ENCODE measurements at regions not wholly inside any gene's neighbourhood (a gene's known extent, or its start where the extent isn't known, plus 50 kb on each side); places are given as distances from the start of the nearest gene placed in this dataset.

DNA sequence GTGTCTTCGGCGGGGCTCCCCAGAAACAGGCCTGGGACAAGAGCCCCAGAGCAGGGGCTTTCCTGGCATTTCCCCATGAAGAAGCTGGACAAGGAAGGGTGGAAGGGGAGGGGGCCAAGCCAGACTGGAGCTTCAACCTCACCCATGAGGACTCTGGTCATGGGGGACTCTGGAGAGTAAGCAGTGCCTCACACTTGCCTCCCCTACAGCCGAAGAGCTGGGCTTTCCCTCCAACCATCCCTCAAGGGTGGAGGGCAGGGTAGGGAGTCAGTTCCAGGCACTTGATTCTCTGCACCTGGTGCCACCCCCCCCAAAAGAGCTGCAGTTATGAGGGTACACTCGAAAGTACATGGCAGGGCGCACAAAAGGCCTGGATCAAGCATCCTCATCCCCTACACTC, 246.6 kb downstream of the TFCP2L1 start:
- DNase-seq, result no peak

DNA sequence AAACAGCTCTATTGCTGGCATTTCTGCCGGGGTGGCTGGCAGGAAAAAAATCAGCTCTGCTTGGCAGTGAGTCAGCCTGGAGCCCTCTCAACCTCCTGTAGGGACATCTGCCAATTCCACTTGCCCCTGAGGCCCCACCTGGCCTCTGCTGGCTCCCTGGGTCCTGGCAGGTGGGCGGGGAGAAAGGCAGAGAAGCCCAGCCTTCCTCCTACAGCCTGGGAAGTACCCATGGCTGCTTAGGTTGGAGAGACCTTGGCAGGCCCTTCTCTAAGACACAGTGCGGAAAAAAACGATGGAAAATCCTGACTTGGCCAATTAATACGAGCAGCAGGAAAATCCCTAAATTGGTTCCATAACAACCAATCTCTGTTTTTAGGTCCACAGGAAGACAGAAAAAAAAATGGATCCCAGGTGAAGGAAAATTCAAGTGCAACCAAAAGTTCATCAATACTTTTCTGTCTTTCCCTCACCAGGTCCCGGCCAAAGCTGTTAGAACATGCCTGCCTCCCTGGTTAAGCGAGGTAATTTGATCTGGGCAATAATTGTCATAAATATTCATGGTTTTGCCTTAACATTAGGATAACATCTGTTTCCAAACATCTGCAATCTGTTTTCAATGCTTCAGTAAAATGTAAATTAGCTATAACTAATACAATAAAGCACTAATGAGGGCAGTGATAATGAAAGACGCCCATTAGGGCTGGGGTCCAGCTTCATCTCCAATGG, 245.9 kb downstream of the TFCP2L1 start:
- peak; percentile 89 for DNase-seq

GRCh38 chr2:121039679-121040078, 245.3 kb downstream of the TFCP2L1 start:
- DNase-seq, result peak; percentile 84

GRCh38 chr2:121041516-121041915, 243.5 kb downstream of the TFCP2L1 start:
- no peak for DNase-seq

DNA sequence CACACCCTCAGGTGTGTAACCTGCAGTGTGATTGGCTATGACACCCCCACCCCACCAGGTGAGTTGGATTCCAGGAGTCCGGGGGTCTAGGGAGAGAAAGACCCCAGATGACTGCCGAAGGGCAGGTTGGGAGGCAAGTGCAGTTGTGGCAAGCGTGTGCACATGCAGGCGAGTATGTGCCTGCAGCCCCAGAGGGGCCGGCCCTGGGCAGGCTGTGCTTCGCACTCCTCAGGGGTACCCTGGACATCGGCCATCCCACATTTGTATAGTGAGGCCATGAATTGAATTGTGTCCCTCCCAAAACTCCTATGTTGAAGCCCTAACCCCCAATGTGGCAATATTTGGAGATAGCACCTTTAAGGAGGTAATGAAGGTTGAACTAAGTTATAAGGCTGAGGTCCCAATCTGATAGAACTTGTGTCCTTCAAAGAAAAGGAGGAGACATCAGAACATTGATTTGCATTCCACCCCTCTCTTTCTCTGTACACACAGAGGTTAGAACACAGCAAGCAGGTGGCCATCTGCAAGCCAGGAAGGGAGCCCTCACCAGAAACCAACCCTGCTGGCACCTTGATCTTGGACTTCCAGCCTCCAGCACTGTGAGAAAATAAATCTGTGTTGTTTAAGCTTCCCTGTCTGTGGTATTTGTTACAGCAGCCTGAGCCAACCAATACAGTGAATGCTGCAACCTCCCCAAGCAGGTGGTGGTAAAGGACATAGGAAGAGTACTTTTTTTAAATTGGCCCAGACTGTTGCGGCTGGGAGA, 241.8 kb downstream of the TFCP2L1 start:
- no peak for DNase-seq

DNA sequence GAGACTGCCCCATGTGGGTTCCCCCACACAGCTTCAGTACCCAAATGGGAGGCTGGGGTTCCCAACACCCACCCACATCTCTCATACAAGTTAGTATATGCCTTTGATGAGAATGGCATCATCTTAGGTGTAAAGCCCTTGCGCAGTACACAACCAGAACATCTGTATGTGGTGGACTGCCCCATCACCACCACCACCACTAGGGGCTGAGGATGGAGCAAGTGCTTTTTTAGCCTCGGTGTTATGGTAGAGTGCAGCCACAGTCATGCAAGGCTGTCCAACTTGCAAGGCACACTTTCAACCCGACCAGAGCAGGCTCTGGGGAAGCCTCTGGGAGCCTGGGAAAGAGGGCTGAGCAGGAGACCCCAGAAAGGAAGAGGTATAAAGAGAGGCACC, 241.2 kb downstream of the TFCP2L1 start:
- no peak for DNase-seq

GRCh38 chr2:121044412-121044811, 240.6 kb downstream of the TFCP2L1 start:
- no peak for DNase-seq

DNA sequence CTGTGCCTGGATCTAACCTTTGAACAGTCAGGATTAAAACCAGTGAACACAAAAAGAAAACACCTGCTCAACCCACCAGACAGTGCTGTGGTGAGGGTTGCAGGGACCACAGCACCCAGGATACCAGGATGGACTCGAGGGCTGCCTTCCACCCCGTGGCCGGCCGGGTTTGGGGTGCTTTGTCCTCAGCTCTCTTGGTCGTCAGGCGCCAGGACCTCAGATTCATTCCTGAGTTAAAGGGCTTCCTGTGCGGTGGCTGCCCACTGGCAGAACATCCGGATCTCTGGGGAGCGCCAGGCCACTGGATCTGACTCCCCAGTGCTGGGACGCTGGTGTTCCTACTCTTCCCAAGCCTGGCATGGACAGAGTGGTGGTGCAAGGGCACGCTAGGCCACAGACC, 239.8 kb downstream of the TFCP2L1 start:
- no peak for DNase-seq

DNA sequence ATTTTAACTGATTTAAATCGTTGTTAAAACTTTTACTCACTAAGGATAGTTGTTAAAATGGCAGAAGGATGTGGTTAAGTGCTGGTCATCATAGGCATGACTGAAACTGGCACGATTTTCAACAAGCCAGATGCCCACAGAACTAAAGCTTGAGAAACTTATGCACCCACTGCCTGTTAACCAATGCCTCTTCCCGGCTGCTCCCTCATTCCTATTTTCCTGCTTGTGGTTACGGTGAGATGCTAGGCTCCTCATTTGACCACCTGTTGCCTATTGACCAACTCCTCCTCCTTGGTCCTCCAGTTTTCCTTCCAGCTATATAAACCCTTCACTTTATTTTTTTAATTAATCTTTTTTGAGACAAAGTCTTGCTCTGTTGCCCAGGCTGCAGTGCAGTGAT, 238.7 kb downstream of the TFCP2L1 start:
- no peak for DNase-seq

- no peak for DNase-seq
Observed at GRCh38 chr2:121047383-121047782, 237.6 kb downstream of the TFCP2L1 start.

DNA sequence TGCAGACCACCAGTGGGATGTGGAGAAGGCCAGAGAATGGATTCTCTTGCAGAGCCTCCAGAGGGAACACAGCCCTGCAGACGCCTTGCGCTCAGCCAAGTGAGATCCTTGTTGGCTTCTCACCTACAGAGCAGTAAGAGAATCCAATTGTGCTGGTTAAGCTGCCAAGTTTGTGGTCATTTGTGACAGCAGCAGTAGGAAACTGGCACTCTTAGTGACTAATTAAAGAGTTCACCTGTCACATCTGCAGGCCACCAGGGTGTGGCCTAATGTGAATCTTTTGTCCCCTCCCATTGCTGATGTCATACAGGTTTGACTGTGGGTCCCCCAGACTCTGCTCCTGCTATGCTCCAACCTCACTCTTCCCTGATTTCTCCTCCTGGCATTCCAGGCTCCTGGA, 235.9 kb downstream of the TFCP2L1 start:
- DNase-seq, result no peak

- DNase-seq, result no peak
Observed at GRCh38 chr2:121049950-121050585, 234.9 kb downstream of the TFCP2L1 start.

DNA sequence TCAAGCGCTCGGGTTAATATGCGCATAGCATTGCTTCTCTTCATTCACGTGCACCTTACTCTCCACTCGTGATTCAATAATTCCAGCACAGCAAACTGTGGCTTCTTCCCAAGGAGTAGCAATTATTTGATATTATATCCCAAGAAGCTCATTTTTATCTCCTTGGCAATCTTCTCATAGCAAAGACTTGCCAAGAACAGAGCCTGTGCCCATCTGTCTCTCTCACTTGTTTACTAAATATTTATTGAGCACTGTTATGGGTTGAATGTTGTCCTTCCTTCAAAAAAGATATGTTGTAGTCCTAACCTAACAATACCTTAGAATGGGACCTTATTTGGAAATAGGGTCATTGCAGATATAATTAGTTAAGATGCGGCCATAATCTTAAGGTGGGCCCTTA, 233.7 kb downstream of the TFCP2L1 start:
- no peak for DNase-seq

- no peak for DNase-seq
Observed at GRCh38 chr2:121052023-121052422, 233.0 kb downstream of the TFCP2L1 start.

DNA sequence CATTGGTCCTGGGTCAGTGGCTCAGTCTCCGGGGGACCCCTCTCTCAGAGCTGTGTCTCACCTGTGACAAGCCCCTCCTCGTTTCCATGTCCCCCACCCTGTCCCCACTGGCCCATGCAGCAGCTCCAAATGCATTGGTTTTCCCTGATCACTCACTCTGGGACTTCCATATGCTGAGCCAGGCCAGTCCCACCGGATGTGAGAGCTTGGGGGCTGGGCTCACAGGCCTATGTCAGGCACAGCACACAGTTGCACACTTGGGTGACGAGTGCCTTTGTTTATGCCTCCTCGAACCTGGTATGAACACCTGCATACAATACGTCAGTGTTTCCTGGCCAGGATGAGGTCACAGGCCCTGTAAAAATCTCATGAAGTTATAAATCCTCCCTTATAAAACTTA, 232.5 kb downstream of the TFCP2L1 start:
- DNase-seq, result no peak

DNA sequence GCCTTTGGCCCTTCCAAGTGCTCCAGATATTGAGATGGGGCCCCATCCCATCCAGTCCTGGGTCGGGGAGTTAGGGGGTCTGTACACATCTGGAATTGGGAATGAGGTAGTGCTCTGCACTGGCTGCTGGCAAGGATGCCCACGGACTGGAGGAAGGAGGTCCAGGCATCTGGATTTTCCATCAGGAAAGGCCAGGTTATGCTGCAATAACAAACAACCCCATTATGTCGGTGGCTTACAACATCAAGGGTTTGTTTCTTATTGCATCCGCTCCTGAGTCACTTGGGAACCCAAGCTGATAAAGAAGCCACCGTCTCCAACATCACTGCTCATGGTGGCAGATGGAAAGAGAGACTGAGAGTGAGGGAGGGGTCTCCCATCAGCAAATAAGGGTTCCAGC, 229.9 kb downstream of the TFCP2L1 start:
- DNase-seq, result no peak

DNA sequence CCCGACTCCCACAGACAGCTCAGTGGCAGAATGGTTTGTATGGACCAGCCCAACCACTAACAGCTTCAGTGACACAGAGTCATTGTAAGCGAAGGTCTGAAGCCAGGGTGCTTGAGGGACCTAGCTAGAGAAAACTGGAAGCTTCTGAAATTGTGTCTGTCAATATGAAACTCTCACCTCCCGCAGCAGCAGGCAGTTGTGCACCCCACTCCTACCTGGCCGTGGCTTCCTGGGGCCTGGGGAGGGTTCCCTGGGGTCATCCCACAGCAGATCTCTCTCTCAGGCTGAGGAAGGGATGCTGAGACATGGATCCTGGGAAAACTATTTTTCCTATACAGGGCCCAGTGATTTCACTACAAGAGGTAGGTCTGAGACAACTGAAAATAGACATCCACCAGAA, 229.5 kb downstream of the TFCP2L1 start:
- DNase-seq, result no peak

DNA sequence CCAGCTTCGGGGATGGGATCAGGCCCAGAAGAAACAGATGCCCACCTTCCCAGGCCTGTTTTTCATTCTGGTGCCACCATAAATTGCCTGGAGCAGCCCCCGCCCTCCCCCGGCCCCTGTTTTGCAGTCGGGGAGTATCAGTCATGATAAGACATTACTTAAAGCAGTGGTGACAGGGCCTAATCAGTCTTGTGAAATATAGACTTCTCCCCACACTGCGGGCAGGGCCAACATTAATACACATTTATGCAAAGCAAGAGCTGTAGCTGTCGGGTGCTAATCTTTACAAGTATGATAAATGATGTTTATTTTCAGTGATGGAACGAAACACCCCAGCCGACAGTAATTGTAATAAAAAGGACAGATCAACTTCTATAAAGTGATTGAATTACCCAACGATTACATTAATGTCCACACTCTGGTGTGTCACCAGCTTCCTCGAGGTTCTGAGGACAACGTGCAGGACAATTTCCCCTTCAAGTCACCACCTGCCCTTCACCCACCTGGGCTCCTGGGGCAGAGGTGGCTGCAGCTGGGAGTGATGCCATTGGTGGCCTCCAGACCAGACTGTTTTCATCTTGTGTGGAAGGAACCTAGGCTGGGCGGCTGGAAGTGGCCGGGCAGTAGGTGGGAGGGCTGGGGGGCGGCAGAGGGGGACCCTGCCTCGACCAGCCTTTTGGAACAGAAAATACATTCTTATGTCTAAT, 226.0 kb downstream of the TFCP2L1 start:
- DNase-seq, result no peak

- no peak for DNase-seq
Observed at GRCh38 chr2:121059651-121060649, 225.1 kb downstream of the TFCP2L1 start.

DNA sequence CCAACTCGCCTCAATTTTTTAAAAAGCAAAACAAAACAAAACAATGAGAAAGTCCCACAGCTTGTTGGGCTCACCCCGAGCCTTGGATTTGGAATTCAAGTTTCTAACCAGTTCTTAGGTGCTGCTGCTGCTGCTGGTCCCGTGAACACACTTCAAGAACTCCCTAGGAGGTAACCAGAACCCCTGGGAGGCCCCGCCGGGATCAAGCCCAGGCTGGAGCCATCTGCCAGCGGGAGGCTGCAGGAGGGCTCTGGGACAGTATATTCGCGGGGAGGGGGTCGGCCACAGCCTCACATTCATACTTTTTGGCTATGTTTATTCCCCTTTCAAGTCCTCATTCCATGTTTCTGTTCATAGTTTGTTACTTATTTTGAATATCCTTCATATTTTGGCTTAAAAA, 223.4 kb downstream of the TFCP2L1 start:
- DNase-seq, result no peak

DNA sequence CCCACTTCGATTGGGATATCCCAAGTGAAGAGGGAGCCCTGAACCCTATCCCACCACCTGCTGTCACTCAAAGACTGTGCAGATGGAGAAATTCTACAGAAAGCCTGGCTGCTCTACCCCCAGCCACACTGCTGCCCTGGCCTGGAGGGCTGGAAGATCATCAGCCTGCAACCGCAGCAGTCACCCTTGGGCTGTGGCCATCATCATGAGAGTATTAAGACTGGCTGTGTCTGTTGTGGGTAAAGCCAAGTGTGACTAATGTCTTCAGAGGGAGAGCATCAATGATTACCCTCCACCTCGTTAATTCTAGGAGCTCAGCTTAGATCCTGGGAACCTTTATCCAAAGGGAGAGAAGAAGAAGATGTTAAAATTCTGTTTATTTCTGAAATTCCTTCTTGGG, 221.5 kb downstream of the TFCP2L1 start:
- no peak for DNase-seq

- peak; percentile 64 for DNase-seq
Observed at GRCh38 chr2:121064186-121064585, 220.8 kb downstream of the TFCP2L1 start.

Measured in DMS 273 treated with DMSO at 0.1 percent for 48 hours (cell line).